ENCODE measurements at regions not wholly inside any gene's neighbourhood (a gene's known extent, or its start where the extent isn't known, plus 50 kb on each side); places are given as distances from the start of the nearest gene placed in this dataset.

- no peak for TF ChIP-seq REST (IDR thresholded peaks at IDR 0.05; ENCODE audit: insufficient read depth in 1 of 2, low read depth in 2 of 2, low read length in 1 of 2)
- TF ChIP-seq SIN3A (IDR thresholded peaks at IDR 0.05; ENCODE audit: borderline replicate concordance, insufficient read depth, low read depth, low read length) = no peak
- no peak for TF ChIP-seq TCF7L2 (IDR thresholded peaks at IDR 0.05; ENCODE audit: low read depth, low read length)
- no peak for TF ChIP-seq POLR2AphosphoS5 (IDR thresholded peaks at IDR 0.05; ENCODE audit: low read depth, low read length)
- TF ChIP-seq CTCF (IDR thresholded peaks at IDR 0.05) = no peak
- no peaks in the 10 kb centered on the region for H3K9me3 ChIP-seq (ENCODE audit: control insufficient read depth, insufficient read depth, low read depth, low read length)
- no peaks in the 10 kb centered on the region for H3K27me3 ChIP-seq (ENCODE audit: control insufficient read depth, insufficient read depth, low read length)
- no peaks in the 10 kb centered on the region for H3K36me3 ChIP-seq (ENCODE audit: control insufficient read depth, insufficient read depth, low read length)
- ATAC-seq = no peak
- peak; percentile 38 for DNase-seq (ENCODE audit: low read depth, low spot score)
- in situ Hi-C loops (cut with HindIII; ENCODE audit: low pct_unique_long_range_greater_than_20kb, low sequenced_read_pairs) = no loop called here
- no TSS peak for BruUV-seq (replicated peaks)
- no peaks in the 10 kb centered on the region for H3K4me1 ChIP-seq (ENCODE audit: control insufficient read depth, insufficient read depth, low read length)
- no peak overlapping the region for H3K27ac ChIP-seq (ENCODE audit: low read length)
- ChIA-PET POLR2A (no interaction called here), CTCF (no interaction called here)
- intact Hi-C loops (cut with micrococcal nuclease; ENCODE audit: unreplicated experiment) = no loop called here
- H3K4me3 ChIP-seq (ENCODE audit: low read depth in 2 of 2, low read length in 2 of 2) = no peak overlapping the region
Observed at GRCh38 chr1:104064399-104064798, 314.7 kb downstream of the AMY1C start.

- no peak for ATAC-seq
- H3K27ac ChIP-seq (ENCODE audit: low read length) = no peak overlapping the region
- no peaks in the 10 kb centered on the region for H3K27me3 ChIP-seq (ENCODE audit: control insufficient read depth, insufficient read depth, low read length)
- no TSS peak for BruUV-seq (replicated peaks)
- no peak overlapping the region for H3K4me3 ChIP-seq (ENCODE audit: low read depth in 2 of 2, low read length in 2 of 2)
- H3K9me3 ChIP-seq (ENCODE audit: control insufficient read depth, insufficient read depth, low read depth, low read length) = no peaks in the 10 kb centered on the region
- ChIA-PET POLR2A (no interaction called here), CTCF (no interaction called here)
- H3K36me3 ChIP-seq (ENCODE audit: control insufficient read depth, insufficient read depth, low read length) = no peaks in the 10 kb centered on the region
- in situ Hi-C loops (cut with HindIII; ENCODE audit: low pct_unique_long_range_greater_than_20kb, low sequenced_read_pairs) = no loop called here
- intact Hi-C loops (cut with micrococcal nuclease; ENCODE audit: unreplicated experiment) = no loop called here
- TF ChIP-seq REST (IDR thresholded peaks at IDR 0.05; ENCODE audit: insufficient read depth in 1 of 2, low read depth in 2 of 2, low read length in 1 of 2) (no peak), POLR2AphosphoS5 (IDR thresholded peaks at IDR 0.05; ENCODE audit: low read depth, low read length) (no peak), SIN3A (IDR thresholded peaks at IDR 0.05; ENCODE audit: borderline replicate concordance, insufficient read depth, low read depth, low read length) (no peak), TCF7L2 (IDR thresholded peaks at IDR 0.05; ENCODE audit: low read depth, low read length) (no peak), CTCF (IDR thresholded peaks at IDR 0.05) (no peak)
- H3K4me1 ChIP-seq (ENCODE audit: control insufficient read depth, insufficient read depth, low read length) = no peaks in the 10 kb centered on the region
- no peak for DNase-seq (ENCODE audit: low read depth, low spot score)
Observed at GRCh38 chr1:104072915-104073371, 323.2 kb downstream of the AMY1C start.

Measured in Panc1 (cell line).